G401 (cell line): ENCODE measurements at regions not wholly inside any gene's neighbourhood (a gene's known extent, or its start where the extent isn't known, plus 50 kb on each side); places are given as distances from the start of the nearest gene placed in this dataset.
A peak's percentile ranks its signal among the peaks of the same experiment; 100 is the strongest.
"Not testable (repeated sequence)": the region's sequence is repeated elsewhere in the genome, so short reads cannot be mapped to it uniquely, and the experiment has no call there.

ENCODE experiments used
- DNase-seq: peaks from one replicate; pipeline ENCODE4 v3.0.0-alpha.2; 2015; ENCODE audit warnings: low spot score
- in situ Hi-C: cut with HindIII; loops from 2 replicates; pipeline ENCODE4 v1.10.0; 2016; ENCODE audit warnings: low sequenced_read_pairs, mixed read lengths

DNA sequence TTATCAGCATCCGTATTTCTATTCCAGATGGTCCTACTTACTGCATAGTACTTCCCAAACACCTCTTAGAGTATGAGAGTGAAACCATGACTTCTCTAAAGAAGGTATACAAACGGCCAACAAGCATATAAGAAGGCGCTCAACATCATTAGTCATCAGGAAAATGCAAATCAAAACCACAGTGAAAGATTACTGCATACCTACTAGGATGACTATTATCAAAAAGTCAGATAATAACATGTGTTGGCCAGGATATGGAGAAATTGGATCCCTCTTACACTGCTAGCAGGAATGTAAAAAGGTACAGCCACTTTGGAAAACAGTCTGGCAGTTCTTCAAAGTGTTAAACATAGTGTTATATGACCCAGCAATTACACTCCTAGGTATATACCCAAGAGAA lies 215.3 kb upstream of the CXorf66 start:
- in situ Hi-C loops: no loop called here
- DNase-seq: no peak

DNA sequence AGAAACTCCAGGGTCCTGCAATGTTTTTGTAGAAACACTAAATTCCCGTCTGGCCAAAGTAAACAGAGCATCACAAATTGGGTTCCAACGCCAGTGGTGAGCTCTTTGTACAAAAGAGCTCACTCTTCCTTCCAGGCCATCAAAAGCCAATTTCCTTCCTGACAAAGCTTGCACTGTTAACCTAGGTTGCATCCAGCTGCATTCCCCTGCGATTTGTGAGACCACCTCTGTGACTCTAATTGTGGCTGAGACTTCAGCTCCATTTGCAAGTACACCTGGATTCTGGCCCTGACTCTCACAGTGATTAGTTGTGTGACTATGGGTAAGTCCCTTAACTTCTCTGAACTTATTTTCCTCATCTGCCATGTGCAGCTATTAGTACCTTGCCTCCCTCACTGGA lies 212.5 kb upstream of the CXorf66 start:
- in situ Hi-C loops: no loop called here

DNA sequence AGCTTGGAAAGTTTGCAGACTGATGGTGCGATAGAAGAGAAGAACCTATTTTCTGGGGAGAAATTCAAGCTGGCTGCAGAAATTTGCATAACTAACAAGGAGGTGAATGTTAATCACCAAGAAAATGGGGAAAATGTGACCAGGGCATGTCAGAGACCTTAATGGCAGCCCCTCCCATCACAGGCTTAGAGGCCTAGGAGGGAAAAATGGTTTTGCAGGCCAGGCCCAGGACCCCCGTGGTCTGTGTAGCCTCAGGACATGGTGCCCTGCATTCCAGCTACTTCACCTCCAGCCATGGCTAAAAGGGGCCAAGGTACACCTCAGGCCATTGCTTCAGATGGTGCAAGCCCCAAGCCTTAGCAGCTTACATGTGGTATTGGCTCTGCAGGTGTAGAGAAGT lies 207.1 kb upstream of the CXorf66 start:
- DNase-seq: no peak
- in situ Hi-C loops: no loop called here

More for the DNA sequence above, 212.5 kb upstream of the CXorf66 start:
- no peak for DNase-seq

DNA sequence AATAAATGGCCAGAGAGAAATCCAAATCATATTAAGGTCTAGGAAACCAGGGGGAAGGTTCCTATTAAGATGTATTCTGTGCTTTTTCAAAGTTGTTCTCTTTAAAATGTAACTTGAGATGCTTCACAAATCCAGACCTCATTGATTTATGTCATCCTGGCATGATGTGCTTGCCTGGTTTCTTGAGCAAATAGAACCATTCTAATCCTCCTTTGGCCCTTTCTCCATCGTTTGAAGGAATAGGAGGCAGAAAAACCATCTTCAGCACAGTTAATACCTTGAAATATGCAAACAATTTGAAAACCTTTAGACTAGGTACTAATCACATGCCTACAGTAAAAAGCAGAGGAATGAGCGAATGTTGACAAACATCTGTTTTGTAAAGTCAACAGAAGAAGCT lies 202.2 kb upstream of the CXorf66 start:
- in situ Hi-C loops: no loop called here
- DNase-seq: no peak

DNA sequence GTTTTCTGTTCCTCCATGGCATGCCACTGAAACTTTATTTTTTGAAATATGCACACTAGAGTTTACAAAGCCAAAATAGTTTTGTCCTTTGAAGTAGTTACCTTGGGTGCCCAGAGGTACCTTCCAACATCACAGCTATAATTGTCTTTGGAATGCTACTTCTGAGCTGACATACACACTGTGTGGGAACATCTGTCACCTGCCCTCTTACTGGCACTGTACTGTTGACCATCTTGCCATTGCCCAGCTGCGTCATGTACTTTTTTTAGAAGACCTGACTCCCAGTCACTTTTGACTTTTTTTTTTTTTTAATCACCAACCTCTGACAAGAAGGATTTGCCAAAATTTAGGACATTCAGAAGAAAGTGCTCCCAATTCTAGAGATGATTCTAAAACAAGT lies 200.5 kb upstream of the CXorf66 start:
- in situ Hi-C loops: no loop called here
- DNase-seq: no peak

DNA sequence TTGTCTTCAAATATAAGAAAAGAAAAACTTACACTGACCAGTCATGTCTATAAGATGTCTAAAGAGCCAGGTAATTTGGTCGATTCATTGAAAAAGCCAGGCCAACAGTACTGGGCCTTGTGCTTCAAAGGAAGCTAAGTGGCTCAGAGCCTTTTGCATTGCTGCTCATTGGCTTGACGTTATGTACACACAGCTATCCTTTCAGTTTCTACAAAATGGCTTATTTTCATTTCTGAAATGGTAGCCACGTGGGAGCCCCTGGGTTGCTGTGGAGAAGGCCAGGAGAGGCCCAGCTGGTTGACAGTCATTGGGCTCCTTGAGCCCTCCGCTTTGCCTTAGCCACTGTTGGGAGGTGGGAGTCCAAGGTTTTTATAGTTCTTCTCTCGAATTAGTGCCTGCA lies 199.1 kb upstream of the CXorf66 start:
- in situ Hi-C loops: no loop called here

DNA sequence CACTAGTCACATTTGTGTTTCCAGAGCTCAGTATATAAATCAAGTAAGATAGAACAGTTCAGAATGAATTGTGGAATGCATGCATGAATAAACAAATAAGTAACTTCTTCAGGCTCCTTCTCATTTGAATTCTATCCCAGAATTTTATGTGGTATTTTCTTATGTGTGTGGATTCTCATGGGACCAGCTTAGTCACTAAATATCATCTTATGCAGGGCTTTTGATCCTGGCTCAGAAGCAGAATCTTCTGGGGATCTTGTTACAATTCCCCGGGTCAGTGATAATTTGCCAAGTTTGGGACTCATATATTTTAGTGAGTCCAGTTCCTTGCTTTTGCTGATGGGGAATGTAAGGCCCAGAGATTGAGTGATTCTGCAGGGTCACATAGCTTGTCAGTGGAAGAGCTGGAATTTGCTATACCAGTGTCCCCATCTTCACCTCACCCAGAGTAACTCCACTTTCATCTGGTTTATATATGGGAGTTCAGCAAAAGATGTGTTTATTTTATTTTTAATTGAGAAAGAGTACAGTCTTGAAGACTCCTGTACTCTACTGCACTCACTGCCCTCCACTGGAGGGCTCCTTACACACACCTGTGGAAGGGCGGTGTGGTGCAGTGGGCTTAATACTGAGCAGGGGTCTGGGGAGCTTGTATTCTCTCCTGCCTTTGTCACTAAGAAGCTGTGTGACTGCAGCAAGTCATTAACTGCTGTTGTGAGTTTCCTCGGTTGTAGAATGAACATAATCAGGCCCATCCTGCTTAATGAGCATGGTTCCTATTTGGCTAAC lies 198.2 kb upstream of the CXorf66 start:
- DNase-seq: no peak
- in situ Hi-C loops: no loop called here

More for the DNA sequence above, 199.1 kb upstream of the CXorf66 start:
- DNase-seq: no peak

DNA sequence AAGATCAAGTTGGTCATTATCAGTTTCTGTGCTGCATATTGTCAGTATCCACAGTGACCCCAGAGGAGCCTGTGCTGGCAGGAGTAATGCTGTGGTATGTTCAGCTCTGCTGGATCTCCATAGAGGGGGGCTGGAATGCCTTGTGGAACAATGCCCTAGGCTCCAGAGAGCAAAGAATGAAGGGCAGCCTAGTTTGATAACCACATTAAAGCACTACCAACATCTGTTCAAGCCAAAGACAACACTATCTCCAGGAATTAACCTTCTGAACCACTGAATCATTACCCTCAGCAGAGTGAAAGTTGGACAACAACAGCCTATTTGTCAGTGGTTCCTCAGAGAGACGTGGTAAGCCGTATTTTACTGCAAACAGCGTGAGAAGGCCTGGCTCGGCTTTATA lies 192.3 kb upstream of the CXorf66 start:
- in situ Hi-C loops: no loop called here
- DNase-seq: no peak

DNA sequence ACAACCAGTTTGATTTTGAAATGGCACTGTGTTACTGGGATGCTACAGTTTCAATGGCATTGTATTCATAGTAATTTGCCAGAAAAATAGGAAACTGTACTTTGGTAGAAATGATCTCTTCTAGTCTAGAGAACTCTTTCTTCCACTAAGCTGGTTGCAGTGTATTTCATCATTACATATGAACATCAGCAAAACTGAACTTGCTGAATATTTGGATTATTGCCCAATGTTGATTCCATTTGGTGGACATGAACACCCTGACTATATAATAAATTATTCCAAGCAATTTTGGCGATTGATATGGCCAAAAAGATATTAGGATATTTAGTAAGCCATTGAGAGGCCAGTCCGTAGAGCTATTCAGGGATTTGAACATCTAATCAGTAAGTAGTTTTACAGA lies 191.8 kb upstream of the CXorf66 start:
- no peak for DNase-seq
- in situ Hi-C loops: no loop called here

DNA sequence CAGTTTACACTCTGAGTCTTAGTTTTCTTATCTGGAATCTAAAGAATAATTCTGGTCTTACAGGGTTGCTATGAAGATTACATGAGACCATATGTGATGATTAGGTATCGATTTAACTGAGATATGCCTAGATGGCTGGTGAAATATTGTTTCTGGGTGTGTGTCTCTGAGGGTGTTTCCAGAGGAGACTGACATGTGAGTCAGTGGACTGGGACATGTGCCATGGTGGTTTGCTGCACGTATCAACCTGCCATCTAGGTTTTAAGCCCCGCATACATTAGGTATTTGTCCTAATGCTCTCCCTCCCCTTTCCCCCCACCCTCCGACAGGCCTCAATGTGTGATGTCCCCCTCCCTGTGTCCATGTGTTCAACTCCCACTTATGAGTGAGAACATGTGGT lies 186.0 kb upstream of the CXorf66 start:
- in situ Hi-C loops: no loop called here
- no peak for DNase-seq

DNA sequence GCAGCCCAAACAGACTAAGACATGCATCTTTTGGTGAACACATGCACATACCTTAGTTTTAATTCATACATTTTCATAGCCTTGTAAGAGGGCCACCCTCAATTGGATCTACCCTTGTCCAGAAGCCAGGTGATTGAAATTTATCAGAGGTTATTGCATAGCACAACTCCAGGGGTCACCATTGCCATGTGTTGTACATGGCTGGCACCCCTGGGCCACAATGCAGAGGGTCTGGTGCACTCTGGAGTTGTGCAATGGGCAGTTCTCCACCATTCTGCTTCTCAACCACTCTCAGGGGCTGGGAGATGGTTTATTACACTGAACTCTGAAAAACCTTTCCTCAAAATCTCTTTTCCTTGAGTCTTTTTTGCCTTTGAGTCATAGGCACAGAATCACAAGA lies 184.4 kb upstream of the CXorf66 start:
- in situ Hi-C loops: no loop called here

DNA sequence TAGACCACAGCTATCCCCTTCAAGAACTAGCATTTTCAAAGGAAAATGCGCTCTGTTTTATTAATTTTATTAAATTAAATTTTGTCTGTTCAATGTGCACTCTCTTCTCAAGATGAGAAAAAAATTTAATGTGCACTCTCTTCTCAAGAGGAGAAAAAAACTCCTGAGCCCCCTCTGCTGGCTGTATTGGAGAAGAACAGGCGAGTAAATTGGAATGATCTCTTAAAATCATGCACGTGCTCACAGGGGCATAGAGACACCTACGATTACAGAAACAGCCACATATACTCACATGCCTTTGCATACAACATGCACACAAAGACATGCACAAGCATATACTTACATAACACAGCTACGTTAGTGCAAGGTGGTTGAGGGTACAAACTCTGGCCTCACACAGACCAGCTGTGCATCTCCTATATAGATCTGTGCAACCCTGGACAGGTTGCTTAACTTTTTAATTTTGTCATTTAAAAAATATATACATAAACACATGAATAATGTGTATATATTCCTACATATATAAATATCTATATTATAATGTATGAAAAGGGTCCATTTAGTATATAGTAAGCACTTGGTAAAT lies 176.2 kb upstream of the CXorf66 start:
- in situ Hi-C loops: no loop called here
- peak; percentile 29 for DNase-seq

More for the DNA sequence above, 184.4 kb upstream of the CXorf66 start:
- DNase-seq: no peak

DNA sequence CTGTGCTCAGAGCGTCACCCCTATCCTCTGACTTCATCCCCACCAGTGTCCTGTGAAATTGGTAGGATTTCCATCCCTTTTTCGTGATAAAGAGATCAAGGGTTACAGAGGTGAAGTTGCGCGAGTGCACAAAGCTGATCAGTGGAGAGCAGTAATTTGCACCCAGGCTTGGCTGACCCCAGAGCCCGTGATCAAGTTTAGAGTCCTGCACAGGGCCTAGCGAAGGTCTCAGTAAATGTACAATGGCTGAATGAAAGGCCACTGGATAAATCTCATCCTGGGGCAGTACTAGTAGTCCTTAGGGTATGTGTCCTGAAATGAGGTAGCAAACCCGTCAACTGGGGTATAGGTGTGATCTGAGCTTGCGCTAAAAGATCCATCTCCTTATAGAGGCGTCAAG lies 173.2 kb upstream of the CXorf66 start:
- DNase-seq, in situ Hi-C loops: not testable (repeated sequence)

DNA sequence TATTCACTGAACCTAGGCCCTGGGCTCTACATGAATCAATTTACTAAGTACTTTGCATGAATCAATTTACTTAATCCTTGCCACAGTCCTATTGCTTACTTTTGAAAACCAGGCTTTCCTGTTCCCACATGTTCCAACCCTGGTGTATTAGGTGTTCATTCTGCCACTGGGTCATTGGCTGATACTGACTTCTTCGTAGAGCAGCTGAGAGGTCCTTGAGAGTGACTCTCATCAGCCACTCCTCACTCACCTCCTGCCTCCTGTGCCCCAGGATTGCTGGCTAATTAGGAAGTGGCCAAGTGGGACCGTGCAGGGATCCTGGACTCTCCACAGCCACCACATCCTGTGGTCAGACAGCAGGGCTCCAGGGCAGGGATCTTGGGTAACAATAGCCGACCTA lies 172.7 kb upstream of the CXorf66 start:
- in situ Hi-C loops, DNase-seq: not testable (repeated sequence)

DNA sequence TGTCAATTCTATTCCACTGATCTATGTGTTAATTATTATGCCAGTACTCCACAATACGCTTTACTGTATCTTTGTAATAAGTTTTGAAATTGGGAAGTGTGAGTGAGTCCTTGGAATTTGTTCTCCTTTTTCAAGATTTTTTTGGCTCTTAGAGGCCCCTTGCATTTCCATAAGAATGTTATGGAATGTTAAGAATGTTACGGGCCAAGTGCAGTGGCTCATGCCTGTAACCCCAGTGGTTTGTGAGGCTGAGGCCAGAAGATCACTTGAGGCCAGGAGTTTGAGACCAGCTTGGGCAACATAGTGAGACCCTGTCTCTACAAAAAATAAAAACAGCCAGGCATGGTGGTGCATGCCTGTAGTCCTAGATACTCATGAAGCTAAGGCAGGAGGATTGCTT lies 167.6 kb upstream of the CXorf66 start:
- no peak for DNase-seq
- in situ Hi-C loops: no loop called here

DNA sequence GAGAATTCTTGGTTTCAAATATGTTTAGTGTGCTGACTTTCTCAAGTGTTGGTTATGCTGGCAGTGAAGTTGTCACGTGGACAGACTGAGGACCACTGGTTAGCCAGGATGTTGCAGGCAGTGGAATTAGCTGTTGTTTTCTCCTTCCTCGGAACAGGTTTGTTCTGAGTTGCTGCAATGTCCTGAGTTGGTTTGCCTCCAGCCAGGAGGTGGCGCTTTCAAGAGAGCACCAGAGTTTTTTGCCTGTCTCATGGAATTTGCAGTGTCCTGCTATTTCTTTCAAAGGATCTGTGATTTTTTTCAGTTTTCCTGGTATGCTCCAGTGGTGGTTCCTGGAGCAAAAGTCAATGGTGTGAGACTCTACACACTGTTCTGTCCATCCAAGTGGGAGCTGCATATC lies 158.1 kb upstream of the CXorf66 start:
- no peak for DNase-seq
- in situ Hi-C loops: no loop called here

DNA sequence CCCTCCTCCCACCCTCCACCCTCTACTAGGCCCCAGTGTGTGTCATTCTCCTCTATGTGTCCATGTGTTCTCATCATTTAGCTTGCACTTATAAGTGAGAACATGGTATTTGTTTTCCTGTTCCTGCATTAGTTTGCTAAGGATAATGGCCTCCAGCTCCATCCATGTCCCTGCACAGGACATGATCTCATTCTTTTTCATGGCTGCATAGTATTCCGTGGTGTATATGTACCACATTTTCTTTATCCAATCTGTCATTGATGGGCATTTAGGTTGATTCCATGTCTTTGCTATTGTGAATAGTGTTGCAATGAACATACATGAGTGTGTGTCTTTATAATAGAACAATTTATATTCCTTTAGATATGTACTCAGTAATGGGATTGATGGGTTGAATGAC lies 148.7 kb upstream of the CXorf66 start:
- in situ Hi-C loops, DNase-seq: not testable (repeated sequence)

DNA sequence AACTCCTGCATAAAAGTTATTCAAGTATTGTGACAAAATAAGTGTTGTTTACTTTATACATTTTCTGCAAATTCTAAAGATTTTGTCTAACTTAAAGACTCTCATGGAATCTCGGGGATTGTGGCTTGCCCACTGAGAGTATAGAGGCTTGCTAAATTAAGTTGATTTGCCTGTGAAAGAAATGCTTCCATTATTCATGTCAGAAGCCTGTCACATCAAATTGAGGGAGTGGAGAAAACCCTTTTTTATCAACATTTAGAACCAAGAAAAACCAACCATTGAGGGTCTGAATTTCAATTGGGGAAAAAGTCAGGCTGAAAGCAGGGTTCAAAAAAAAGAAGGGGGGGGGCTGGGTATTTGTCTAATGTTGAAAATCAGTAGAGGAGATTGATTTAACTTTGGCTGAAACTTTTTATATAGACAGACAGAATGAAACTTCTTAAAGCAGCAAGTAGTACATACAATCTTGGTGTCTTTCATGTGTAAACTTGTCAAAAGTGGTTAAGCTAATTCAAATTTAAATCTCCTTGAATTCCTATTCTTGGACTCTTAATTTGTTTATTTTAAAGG lies 144.8 kb upstream of the CXorf66 start:
- in situ Hi-C loops: no loop called here
- no peak for DNase-seq

DNA sequence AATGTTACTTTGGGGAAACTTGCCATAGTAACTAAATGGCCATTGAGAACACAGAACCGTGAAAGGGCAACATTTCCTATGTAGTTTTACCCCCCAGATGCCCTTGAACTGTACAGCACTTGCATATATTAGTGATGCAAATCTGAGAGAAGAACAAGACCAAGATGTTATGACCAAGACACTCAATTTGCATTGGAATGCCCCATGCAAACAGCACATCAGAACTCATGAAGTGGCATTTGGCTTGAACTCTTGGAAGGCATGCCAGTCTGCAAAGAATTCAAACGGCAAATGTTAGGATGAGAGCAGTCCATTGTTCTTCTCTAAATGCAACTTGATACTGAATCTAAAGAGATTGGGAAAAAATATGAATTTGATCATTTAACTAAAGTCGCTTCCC lies 139.4 kb upstream of the CXorf66 start:
- no peak for DNase-seq
- in situ Hi-C loops: no loop called here

DNA sequence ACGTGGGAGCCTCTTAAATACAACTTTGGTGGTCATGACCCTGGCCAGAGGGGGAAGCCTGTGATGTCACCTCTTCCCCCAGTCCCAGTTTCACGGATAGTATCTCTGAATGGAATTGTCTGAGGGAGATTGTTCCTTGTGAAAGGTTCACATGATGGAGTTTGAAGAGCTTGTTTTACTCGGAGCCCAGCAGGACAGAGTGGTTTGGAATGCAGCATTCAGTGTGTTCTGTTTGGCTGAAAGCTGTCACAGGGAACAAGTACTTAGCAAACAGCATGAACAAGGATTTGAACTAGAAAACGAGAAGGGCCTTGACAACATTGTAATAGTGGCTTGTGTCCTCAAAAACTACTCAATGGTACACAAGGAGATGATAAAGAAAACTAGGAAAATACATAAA lies 133.9 kb upstream of the CXorf66 start:
- in situ Hi-C loops: no loop called here
- DNase-seq: no peak

DNA sequence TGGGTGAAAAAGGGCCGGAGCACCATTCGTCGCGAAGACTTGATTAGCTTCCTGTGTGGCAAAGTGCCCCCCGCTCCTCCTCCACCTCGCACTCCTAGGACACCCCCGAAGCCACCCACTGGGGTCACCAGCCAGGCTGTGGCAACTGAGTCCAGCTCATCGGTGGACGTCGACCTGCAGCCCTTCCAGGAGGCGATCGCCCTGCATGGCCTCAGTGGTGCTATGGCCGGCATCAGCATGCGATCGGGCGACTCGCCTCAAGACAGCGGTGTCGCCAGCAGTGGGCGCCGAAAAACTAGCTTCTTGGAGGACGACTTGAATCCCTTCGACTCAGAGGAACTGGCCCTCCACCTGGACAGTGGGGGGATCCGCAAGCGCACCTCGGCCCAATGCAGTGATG lies 126.8 kb upstream of the CXorf66 start:
- DNase-seq: no peak
- in situ Hi-C loops: no loop called here
